ENCODE measurements at regions not wholly inside any gene's neighbourhood (a gene's known extent, or its start where the extent isn't known, plus 50 kb on each side); places are given as distances from the start of the nearest gene placed in this dataset.

DNA sequence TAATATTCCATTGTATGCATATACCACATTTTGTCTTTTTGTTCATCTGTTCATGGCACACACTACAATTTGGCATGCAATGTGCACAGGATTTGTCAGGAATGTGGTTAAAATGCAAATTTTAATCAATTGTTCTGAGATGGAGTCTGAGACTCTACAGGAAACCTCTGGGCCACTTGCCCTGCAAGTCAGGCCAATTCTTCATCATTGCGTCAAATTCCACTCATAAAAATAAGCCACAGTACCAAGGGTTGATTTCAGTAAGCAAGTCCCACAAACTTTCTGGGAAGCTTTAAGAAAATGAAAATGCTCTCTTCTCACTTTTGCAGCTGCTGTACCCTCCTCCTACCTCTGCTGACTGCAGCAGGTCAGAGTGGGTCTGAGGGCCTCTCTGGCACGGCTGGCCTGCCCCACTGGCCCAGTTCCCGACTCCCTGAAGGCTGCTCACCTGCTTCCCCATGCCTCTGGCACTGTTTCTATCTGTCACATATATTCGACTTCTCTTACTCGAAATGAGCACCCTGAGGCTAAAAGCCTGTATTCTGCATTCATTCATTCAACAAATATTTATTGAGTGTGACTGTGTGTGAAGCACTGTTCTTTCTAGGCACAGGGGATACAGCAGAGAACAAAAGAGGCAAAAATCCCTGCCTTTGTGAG is 83.8 kb upstream of the WASF3 start:
- Mint-ChIP-seq H3K27me3 (ENCODE audit: insufficient read depth, unreplicated experiment) (no peaks in the 10 kb centered on the region), H3K27ac (ENCODE audit: low read depth, unreplicated experiment) (no peak overlapping the region), H3K36me3 (ENCODE audit: insufficient read depth, unreplicated experiment) (no peaks in the 10 kb centered on the region), H3K4me3 (ENCODE audit: unreplicated experiment) (no peak overlapping the region), H3K9me3 (ENCODE audit: unreplicated experiment) (no peaks in the 10 kb centered on the region), H3K4me1 (ENCODE audit: insufficient read depth, unreplicated experiment) (no peaks in the 10 kb centered on the region)
- intact Hi-C loops (cut with micrococcal nuclease) = no loop called here
- TF ChIP-seq, protein P1, sequence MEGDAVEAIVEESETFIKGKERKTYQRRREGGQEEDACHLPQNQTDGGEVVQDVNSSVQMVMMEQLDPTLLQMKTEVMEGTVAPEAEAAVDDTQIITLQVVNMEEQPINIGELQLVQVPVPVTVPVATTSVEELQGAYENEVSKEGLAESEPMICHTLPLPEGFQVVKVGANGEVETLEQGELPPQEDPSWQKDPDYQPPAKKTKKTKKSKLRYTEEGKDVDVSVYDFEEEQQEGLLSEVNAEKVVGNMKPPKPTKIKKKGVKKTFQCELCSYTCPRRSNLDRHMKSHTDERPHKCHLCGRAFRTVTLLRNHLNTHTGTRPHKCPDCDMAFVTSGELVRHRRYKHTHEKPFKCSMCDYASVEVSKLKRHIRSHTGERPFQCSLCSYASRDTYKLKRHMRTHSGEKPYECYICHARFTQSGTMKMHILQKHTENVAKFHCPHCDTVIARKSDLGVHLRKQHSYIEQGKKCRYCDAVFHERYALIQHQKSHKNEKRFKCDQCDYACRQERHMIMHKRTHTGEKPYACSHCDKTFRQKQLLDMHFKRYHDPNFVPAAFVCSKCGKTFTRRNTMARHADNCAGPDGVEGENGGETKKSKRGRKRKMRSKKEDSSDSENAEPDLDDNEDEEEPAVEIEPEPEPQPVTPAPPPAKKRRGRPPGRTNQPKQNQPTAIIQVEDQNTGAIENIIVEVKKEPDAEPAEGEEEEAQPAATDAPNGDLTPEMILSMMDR (IDR thresholded peaks at IDR 0.05; ENCODE audit: unreplicated experiment) = no peak
- no TSS peak for BruUV-seq (replicated peaks)
- no peak for DNase-seq (ENCODE audit: unreplicated experiment)
- POLR2A ChIA-PET = interaction anchor here (0.7 kb wide), 1 partner anchor 16 kb away, joined by 3 read pairs; no protein-coding TSS in a partner anchor
- CTCF ChIA-PET = interaction anchor here (1.2 kb wide), 1 partner anchor 225 kb away, joined by 8 read pairs; no protein-coding TSS in a partner anchor

DNA sequence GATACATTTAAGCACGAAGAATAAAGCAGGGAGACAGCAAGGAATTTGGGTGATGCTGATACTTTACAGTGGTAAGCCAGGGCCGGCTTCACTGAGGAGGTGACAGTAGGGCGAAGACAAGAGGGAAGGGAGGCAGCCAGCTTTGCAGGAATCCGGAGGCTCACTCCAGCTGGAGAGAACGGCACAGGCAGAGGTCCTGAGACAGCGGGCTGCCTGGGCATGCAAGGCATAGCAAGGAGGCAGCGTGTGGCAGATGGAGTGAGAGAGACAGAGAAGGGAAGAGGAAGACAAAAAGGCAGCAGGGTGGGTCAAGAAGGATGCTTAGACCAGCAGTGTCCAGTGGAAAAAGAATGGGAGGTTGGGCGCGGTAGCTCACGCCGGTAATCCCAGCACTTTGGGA is 83.2 kb upstream of the WASF3 start:
- POLR2A ChIA-PET = no interaction called here
- Mint-ChIP-seq H3K27me3 (ENCODE audit: insufficient read depth, unreplicated experiment) (no peaks in the 10 kb centered on the region), H3K9me3 (ENCODE audit: unreplicated experiment) (no peaks in the 10 kb centered on the region), H3K4me1 (ENCODE audit: insufficient read depth, unreplicated experiment) (no peaks in the 10 kb centered on the region), H3K36me3 (ENCODE audit: insufficient read depth, unreplicated experiment) (no peaks in the 10 kb centered on the region), H3K4me3 (ENCODE audit: unreplicated experiment) (no peak overlapping the region), H3K27ac (ENCODE audit: low read depth, unreplicated experiment) (no peak overlapping the region)
- CTCF ChIA-PET = interaction anchor here (0.9 to 1.2 kb wide), 2 partner anchors 23 to 224 kb away, joined by 4 to 8 read pairs; no protein-coding TSS in a partner anchor
- DNase-seq (ENCODE audit: unreplicated experiment) = no peak
- intact Hi-C loops (cut with micrococcal nuclease) = no loop called here
- BruUV-seq (replicated peaks) = no TSS peak
- TF ChIP-seq, protein P1 (IDR thresholded peaks at IDR 0.05; ENCODE audit: unreplicated experiment) = no peak

DNA sequence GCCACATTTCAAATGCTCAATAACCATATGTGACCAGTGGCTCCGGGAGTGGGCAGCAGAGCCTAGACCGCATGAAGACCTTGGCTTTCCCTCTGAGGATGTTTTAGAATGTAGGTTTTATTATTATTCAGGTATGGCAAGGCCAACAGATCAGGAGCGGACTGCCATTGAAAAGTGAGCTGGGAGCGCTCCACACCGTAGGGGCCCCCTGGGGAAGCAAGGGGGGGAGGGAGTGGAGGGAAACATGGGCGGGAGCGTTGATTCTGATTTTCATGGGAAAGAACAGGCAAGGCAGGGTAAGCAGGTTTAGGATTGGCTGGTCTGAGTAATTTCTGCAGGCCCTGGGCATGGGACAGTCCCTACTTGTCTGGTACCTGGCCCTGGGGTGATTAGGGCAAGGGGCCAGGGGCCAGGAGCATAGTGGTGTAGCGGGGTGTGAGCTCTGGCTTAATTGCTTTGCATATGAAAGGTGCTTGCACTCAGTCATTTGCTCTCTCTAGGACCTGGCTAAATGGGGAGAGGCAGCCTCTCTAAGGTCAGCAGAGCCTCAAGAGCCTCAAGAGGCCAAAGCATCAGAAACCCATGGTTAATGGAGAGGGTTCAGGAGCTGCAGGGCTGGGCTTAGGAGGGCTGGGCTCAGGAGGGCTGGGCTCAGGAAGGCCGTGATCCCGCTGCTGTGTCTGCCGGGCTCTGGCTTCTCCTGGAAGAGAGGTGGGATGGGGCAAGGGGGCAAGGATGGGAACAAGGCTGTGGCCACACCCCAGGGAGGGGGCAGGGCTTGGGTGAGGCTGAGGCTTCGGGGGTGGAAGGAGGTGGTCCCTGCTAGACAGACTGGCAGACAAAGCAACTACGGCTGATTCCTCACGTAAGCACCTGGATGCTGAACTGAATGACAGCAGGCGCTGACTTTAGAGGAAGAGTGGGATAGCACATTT is 82.0 kb upstream of the WASF3 start:
- no peak overlapping the region for H3K27ac Mint-ChIP-seq (ENCODE audit: low read depth, unreplicated experiment)
- TF ChIP-seq, protein P1 (IDR thresholded peaks at IDR 0.05; ENCODE audit: unreplicated experiment) = no peak
- no peak overlapping the region for H3K4me3 Mint-ChIP-seq (ENCODE audit: unreplicated experiment)
- intact Hi-C loops (cut with micrococcal nuclease) = no loop called here
- ChIA-PET POLR2A (no interaction called here), CTCF (interaction anchor here (0.6 to 1.0 kb wide), 4 partner anchors 21 to 641 kb away, joined by 3 to 4 read pairs (median 3); no protein-coding TSS in a partner anchor)
- H3K9me3 Mint-ChIP-seq (ENCODE audit: unreplicated experiment) = no peaks in the 10 kb centered on the region
- no peaks in the 10 kb centered on the region for H3K36me3 Mint-ChIP-seq (ENCODE audit: insufficient read depth, unreplicated experiment)
- DNase-seq (ENCODE audit: unreplicated experiment) = no peak
- no peaks in the 10 kb centered on the region for H3K4me1 Mint-ChIP-seq (ENCODE audit: insufficient read depth, unreplicated experiment)
- no peaks in the 10 kb centered on the region for H3K27me3 Mint-ChIP-seq (ENCODE audit: insufficient read depth, unreplicated experiment)
- no TSS peak for BruUV-seq (replicated peaks)

DNA sequence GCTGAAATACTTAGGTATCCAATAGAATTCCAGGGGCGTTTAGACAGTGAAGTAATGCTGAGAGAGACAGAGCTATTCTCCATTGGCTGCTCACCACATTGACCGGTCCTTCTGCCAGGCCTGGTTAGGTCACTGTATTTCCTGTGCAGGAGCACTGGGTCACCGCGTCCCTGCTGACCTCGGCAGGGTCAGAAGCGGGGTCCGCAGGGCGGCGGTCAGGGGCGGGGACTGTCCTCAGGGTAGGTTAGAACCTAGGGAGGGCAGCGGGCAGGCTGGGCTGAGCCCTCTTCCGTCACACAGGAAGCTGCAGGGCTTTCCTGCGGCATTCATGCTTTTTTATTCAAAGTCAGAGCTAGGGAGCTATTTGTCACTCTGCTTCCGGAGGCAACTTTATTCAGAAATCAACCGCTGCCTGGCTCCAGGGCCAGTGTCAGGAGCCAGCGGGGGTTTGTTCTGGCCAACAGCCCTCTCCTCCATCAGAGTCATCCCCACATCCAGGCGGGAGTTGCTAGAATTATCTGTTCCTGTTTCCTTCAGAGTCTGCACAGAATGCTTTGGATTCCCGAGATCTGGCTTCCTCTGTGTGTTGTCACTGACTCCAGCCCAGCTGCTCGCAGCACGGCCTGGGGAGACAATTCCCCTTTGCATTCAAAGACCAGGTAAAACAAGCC is 81.2 kb upstream of the WASF3 start:
- ChIA-PET CTCF (interaction anchor here (0.7 to 0.9 kb wide), 2 partner anchors 222 to 223 kb away, joined by 3 read pairs; no protein-coding TSS in a partner anchor), POLR2A (no interaction called here)
- Mint-ChIP-seq H3K4me1 (ENCODE audit: insufficient read depth, unreplicated experiment) (no peaks in the 10 kb centered on the region), H3K9me3 (ENCODE audit: unreplicated experiment) (no peaks in the 10 kb centered on the region), H3K4me3 (ENCODE audit: unreplicated experiment) (no peak overlapping the region), H3K36me3 (ENCODE audit: insufficient read depth, unreplicated experiment) (no peaks in the 10 kb centered on the region), H3K27me3 (ENCODE audit: insufficient read depth, unreplicated experiment) (no peaks in the 10 kb centered on the region), H3K27ac (ENCODE audit: low read depth, unreplicated experiment) (no peak overlapping the region)
- no TSS peak for BruUV-seq (replicated peaks)
- intact Hi-C loops (cut with micrococcal nuclease) = no loop called here
- DNase-seq (ENCODE audit: unreplicated experiment) = no peak
- TF ChIP-seq, protein P1 (IDR thresholded peaks at IDR 0.05; ENCODE audit: unreplicated experiment) = no peak
